Daoy (cell line): ENCODE measurements at regions not wholly inside any gene's neighbourhood (a gene's known extent, or its start where the extent isn't known, plus 50 kb on each side); places are given as distances from the start of the nearest gene placed in this dataset.
"Not testable (repeated sequence)": the region's sequence is repeated elsewhere in the genome, so short reads cannot be mapped to it uniquely, and the experiment has no call there.

Source experiments
- DNase-seq: peaks from one replicate; pipeline ENCODE4 v3.0.0-alpha.2; 2015; ENCODE audit warnings: low read depth

DNA sequence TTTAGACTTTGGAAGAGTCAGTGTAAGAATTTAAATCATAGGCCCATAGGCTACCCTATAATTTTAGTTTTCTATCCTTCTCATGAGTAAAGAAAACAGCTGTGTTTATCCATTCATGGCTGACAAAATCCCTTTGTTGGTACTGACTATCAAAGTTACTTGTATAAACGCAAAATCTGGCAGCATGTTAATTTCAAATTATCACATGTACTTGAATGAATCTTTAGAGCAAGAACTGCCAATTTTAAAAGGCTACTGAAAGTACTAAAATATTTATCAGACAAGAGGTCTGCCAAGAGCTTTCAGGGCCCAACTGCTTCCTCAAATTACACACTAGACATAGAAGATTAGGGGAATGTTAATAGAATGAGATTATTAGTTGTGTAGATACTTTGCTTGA, 66.6 kb downstream of the MYL12B start:
- DNase-seq = no peak

DNA sequence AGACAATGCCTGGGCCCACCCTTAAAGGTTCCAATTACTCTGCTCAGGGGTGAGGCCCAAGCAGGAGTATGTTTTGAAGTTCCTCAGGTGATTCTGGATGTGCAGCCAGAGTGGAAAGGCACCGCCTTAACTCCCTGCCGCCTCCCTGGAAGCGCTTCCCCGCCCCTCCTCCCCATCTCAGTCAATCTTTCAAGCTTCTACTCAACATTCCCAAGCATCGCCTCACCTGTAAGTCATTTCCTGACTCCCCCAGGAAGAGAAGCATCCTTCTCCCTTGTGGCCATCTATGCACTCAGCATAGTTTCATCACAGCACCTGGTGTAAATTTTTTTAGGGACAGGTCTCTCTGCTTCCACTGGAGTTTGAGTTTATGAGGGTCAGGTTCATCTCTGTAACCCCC, 67.5 kb downstream of the MYL12B start:
- no peak for DNase-seq

DNA sequence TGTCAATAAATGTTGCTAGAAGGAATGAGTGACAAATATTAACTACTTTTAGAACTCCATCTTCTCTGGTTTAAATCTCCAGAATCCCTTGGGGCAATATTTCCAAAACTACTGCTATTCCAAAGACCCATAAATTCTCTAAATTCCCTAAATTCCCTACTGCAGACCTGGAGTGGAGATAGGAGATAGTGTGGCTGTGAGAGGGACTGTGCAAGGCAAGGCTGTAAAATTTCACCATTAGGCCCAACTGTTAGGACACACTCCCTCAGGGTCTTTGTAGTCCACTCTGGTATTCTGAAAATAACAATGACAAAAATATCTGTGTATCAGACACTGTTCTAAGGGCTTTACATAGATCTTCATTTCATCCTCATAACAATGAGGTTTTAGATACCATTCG, 67.9 kb downstream of the MYL12B start:
- DNase-seq = no peak

DNA sequence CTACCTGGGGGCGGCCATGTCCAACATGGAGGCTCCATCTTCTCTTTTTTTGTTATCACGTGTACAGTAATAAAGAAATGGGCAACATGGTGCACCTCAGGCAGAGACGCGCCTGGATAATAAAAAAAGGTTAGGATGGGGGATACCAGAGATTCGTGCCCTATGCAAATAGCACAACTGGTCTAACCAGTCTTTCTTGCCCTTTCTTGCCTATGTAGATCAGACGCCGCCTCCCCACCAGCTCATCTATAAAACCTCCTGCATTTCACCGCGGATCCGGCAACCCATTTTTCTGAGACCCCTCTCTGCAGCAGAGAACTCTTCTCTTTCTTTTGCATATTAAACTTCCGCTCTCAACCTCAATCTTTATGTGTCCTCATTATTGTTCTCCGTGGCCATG, 68.7 kb downstream of the MYL12B start:
- no peak for DNase-seq

DNA sequence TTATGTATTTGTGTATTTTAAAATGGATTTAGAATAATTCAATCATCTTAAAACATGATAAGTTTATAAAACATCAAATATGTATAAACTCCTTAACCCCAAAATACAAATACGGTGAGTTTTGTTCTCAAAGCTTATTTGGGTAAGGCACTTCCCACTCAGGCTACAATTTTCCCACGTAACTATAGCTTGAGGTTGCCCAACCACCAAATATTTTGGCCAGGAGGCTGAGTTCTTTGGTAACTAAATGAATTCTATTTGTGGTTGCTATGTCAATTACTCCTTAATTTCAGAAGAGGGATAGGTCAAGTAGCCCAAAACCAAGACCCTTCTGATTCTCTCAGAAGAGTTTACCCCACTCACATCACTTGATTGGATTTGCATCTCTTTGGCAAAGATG, 70.4 kb downstream of the MYL12B start:
- DNase-seq = no peak

DNA sequence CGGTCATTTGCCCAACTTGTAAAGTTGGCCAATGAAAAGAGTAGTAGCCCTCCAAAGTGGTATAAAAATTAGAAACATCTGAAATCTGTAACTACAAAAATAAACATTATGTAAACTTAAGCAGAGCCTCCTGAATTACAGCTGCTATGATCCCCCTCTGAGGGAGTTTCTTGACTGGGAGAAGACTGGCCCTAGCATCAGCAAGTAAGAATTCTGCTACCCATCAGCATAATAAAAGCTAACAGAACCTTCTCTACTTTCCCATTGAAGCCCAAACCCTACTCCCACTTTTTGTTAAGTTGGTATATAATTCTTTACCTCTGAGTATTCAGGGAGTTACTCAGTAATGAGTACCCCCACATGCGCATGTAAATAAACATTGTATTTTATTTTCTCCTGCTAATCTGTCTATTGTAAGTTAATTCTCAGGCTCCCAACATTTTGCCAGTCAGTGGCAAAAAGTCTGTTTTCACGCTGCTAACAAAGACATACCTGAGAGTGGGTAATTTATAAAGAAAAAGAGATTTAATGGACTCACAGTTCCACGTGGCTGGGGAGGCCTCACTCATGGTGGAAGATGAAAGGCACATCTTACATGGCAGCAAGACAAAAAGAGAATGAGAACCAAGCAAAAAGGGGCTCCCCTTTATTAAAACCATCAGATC, 71.3 kb downstream of the MYL12B start:
- no peak for DNase-seq

DNA sequence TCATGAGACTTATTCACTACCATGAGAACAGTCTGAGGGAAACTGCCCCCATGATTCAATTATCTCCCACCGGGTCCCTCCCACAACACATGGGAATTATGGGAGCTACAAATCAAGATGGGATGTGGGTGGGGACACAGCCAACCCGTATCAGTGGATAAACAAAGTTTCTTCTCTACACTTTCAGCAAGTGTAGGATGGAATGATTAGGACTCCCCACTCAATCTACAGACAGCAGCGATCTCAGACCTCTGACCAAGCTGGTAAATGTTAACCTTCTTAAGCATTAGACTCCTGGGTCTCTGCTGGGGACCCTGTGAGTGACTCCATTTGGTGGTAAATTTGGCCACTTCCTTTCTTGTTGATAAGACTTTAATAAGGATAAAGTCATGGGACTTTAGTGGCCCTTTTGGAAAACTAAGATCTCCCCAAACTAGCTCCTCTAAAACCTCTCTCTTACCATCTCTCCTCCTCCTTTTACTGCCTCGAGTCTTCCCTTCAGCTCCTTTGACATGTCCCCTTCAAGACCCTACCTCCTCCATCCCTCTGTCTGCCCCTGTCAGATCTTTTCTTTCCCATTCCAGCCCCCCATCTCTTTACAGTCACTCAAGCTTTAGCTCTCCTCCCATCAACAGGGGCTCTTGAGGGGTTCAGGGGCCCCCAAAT, 71.9 kb downstream of the MYL12B start:
- no peak for DNase-seq

DNA sequence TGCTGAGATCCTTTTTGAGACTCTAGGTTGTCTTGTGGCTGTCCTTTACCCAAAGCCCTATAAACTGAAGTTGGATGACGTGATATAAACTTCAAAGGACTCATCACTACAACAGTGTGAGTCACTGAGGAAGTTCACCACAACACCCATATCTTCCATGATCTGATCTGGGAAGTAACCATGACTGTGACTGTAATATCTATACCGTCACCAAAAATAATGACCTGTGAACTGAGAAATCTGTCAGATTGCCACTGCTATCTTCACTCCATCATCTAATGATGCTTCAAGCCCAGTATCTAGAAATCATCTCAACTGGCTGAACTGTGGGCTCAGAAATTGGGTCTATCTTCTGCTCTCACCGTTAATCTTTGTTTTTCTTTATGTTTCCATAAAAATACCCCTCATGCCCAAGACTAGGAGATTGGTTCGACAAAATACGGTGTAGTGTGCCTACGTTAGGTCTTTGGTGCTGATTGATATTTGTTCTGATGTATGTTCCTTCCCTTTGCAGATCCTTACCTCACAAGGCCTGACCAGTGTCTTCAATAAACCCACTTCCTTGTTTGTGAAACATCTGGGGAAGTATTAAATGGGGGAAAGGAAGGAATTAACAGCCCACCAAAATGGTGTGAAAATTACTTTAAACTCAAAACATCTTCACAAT, 78.2 kb downstream of the MYL12B start:
- DNase-seq = peak; percentile 52

DNA sequence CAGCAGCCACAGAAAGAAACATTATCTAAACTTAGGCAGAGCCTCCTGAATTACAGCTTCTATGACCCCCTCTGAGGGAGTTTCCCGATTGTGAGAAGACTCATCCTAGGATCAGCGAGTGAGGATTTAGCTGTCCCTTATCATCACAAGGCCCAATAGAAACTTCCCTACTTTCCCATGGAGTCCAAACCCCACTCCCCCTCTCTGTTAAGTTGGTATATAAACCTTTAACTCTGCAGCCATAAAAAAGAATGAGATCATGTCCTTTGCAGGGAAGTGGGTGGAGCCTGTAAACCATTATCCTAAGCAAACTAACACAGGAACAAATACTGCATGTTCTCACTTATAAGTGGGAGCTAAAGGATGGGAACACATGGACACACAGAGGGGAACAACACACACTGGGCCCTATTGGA, 78.8 kb downstream of the MYL12B start:
- DNase-seq = peak; percentile 38

DNA sequence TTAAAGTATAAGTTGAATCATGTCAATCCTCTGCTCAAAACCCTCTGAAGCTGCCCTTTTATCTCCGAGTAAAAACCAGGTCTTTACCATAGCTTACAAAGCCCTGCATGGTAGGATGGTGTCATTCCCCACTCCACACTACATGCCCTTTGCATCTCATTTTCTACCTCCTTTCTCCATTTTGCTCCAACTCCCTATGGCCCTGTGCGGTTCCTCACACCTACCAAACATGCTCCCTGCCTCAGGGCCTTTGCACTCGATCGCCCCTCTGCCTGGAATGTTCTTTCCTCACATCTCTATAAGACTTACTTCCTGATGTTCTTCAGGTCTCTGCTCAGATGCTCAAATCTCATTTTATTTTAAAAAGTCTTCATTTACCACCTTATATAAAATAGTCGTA, 80.7 kb downstream of the MYL12B start:
- no peak for DNase-seq

DNA sequence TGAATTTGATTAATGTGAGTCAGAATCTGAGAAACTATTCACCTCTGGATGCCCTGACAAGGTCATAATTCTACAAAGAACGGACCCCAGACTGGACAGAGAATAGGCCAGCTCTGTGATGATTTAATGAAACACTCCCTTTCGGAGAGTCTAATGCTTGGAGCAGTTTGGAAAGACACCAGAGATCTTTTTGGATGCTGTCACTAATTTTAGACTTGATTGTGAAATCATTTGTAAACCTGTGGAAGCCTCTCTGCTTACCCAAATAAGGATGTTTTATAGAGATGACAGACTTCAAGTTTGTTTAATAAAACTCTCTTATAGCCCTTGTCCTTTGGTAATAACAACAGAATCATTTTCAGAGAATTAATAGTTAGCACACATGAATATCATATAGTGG, 83.5 kb downstream of the MYL12B start:
- no peak for DNase-seq

DNA sequence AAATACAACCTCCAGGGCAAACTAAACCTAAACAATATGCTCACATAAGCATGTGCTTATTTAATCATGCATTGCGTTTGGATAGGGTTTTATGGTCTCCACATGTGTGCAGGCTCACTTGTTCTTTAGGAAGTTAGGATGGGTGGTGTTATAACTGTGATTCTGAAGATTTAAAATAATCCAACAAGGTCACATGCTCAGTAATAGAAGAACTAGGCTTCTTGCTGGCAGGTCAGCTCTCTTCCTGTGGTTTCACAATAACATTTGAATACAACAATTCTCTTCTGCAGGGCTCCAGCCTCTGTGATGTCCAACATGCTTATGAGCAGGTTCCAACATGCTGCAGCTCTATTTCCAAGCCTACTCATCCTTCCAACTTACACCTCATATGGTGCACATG, 84.0 kb downstream of the MYL12B start:
- DNase-seq = no peak

DNA sequence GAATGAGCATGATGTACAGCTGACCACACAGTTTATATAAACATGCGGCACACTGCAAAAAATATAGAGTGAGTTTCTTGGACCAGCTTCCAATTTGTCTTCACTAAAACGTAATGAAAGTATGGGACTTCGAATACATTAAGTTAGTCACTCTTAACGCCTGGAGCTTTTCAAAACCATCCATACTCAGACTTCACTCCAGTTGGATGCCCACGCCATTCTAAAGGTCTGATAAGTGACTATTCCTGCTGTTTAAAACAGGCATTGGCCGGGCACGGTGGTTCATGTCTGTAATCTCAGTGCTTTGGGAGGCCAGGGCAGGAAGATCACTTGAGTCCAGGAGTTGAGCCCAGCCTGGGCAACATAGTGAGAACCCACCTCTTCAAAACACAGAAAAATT, 84.6 kb downstream of the MYL12B start:
- DNase-seq = no peak

DNA sequence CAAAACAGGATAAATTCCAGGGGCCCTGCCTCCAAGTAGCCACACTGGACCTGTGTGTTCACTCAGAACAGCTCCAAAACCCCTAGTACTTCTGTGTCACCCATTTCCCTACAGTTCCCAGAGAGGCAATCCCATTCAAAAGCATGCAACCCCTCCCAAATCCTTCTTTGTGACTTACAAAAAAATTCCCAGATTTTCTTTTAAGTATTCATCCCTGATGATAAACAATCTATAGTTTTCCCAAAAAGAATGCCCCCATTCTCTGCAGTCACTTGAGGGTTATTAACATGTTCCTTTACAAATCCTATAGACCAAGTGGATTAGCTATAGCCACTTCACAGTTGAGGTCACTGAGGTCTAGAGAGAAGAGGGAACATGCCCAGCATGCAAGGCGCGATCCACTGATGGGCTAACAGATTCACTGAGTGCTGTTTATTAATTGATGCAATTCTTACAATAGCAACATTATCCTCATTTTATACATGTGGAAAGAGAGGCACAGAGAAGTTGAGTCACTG, 85.4 kb downstream of the MYL12B start:
- DNase-seq = no peak

DNA sequence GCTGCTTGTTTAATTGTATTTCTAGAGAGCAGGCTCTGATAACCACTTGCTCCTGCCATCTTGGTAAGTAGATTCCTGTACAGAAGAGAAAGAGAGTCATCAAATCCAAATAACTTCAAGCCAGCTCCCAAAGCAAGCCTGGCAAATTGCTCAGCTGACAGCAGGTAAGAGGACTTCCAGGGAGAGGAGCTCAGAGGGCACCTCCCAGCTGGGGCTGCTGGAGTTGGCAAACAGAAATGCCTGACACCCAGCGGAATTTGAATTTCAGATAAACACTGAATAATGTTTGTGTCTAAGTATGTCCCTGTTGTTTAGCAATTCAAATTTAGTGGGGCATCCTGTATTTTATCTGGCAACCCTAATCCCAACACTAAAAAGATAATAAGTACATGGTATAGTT, 86.2 kb downstream of the MYL12B start:
- DNase-seq = no peak

DNA sequence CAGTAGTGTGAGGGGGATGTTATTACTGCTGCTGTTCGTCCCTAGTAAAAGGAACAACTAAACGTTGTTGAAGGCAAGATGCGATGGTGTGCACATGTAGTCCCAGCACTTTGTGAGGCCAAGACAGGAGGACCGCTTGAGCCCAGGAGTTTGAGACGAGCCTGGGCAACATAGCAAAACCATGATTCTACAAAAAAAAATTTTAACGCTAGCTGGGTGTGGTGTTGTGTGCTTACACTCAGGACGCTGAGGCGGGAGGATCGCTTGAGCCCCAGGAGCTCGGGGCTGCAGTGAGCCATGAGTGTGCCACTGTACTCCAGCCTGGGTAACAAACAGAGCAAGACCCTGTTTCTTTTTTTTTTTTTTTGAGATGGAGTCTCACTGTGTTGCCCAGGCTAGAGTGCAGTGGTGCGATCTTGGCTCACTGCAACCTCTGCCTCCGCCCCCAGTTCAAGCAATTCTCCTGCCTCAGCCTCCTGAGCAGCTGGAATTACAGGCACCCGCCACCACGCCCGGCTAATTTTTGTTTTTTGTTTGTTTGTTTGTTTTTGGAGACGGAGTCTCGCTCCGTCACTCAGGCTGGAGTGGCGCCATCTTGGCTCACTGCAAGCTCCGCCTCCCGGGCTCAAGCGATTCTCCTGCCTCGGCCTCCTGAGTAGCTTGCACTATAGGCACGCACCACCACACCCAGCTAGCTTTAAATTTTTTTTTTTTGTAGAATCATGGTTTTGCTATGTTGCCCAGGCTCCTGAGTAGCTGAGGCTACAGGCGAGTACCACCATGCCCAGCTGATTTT, 87.3 kb downstream of the MYL12B start:
- not testable (repeated sequence) for DNase-seq

DNA sequence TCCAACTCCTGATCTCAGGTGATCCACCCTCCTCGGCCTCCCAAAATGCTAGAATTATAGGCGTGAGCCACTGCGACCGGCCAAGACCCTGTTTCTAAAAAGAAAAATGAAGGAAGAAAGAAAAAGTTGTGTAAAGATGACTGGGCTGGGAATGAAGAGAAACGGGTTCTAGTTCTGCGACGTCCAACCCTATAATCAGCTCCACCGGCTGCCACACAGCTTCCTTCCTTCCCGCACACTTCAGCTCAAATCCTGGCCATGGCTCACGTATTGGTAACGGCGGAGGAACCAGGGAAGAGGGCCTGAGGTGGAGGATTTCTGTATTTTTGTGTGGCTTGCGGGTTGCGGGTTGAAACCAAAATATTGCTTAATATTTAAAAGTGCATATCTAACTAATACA, 88.1 kb downstream of the MYL12B start:
- no peak for DNase-seq

DNA sequence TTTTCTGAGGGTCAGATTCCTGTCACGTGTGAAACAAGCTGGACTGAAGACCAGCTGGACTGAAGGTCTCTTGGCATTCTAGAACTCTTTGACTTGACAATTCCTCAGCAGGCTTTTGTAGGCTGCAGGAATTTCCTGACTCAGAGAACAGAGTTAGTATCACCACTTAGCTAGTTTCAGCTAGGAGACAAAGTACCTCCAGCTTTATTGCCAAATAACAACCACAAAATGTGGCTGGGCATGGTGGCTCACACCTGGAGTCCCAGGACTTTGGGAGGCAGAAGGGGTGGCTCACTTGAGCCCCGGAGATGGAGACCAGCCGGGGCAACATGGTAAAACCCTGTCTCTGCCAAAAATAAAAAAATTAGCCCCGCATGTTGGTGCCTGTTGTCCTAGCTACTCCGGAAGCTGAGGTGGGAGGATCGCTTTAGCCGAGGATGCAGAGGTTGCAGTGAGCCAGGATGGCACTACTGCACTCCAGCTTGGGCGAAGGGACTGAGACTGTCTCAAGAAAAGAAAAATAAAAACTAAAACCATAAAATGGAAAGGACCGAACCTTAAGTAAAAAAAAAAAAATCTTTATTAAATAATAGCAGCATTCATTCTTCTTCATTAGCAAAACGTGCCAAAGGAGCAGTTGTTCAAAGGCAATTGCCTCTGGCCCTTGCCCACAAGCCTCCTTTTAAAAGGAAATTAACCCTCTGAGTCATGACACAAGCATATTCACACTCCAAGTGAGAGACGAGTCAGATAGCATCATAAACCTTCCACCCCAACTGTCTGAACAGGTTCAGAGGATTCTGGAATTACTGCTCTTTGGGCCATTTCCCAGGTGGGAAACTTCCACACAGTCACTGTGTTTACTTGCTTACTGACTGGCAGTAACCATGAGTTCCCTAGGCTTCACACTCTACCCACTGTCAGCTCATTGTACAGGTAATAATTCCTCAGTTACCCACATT, 88.9 kb downstream of the MYL12B start:
- DNase-seq = peak; percentile 38

DNA sequence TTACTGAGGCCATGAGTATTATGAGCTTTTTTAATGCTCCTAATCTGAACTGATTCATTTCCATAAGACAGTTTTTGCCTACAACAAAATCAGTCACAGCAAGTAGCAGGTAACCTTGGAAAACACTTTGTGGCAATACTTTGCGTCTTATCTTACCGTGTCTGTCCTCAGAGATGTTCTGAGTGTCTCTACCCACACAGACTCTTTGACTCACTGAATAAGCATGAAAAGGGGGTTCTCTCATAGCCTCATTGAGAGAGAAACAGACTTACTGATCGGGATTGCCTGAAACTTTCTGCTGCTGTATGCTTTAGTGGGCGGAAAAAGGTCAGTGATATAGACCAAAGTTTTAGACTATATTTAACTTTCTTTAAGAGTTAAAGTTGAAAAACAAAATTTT, 92.6 kb downstream of the MYL12B start:
- no peak for DNase-seq

DNA sequence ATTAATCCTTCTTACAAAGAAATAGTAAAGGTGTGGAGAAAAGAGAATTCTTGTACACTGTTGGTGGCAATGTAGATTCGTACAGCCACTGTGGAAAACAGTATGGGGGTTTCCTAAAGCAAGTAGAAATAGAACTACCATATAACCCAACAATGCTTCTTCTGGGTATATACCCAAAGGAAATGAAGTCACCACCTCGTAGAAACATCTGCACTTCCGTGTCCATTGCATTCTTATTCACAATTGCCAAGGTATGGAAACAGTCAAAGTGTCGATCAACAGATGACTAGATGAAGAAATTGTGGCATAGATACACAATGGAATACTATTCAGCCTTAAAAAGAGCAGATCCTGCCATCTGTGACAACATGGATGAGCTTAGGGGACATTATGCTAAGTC, 93.4 kb upstream of the TGIF1 start:
- DNase-seq = no peak

DNA sequence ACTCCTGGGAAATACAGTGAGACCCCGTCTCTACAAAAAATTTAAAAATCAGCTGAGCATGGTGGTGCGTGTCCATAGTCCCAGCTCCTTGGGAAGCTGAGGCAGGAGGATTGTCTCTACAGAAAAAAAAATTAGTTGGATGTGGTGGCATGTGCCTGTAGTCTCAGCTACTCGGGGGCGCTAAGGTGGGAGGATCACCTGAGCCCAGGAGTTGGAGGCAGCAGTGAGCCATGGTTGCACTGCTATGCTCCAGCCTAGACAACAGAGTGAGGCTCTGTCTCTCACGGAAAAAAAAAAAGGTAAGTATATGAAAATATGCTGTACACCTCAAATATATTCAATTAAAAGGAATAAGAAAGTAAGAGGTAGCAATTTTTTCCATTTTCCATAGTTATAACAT, 92.5 kb upstream of the TGIF1 start:
- no peak for DNase-seq
